GM23338 (cell line): ENCODE measurements at regions not wholly inside any gene's neighbourhood (a gene's known extent, or its start where the extent isn't known, plus 50 kb on each side); places are given as distances from the start of the nearest gene placed in this dataset.

ENCODE experiments used
- ATAC-seq: fragments of 200-7000 bp; cut with Tn5 transposase; 3 replicates; pipeline ENCODE4 v1.9.1; 2020
- DNase-seq: peaks from one replicate; pipeline ENCODE4 v3.0.0-alpha.2; 2015; ENCODE audit warnings: low spot score
- H2AFZ ChIP-seq: fragments of 200-600 bp; sonication (generic); 2 replicates; pipeline ENCODE4 v1.8.0; 2016; ENCODE audit warnings: antibody characterized with exemption, mild to moderate bottlenecking, moderate library complexity
- H3F3A ChIP-seq: fragments of 200-600 bp; sonication (generic); replicated peaks from 2 replicates; pipeline ENCODE4 v1.8.0; 2017; ENCODE audit warnings: antibody characterized with exemption, mixed run types, low read depth
- H3K27ac ChIP-seq: fragments of 200-600 bp; sonication (generic); 2 replicates; pipeline ENCODE4 v1.6.1; 2016; ENCODE audit warnings: low read depth
- H3K27me3 ChIP-seq: fragments of 200-600 bp; sonication (generic); 2 replicates; pipeline ENCODE4 v1.8.0; 2016; ENCODE audit warnings: mild to moderate bottlenecking, mixed run types, moderate library complexity; ENCODE audit not compliant: insufficient read depth
- H3K36me3 ChIP-seq: fragments of 200-600 bp; sonication (generic); 2 replicates; pipeline ENCODE4 v1.8.0; 2016; ENCODE audit warnings: mild to moderate bottlenecking; ENCODE audit not compliant: insufficient read depth
- H3K4me1 ChIP-seq: fragments of 200-600 bp; sonication (generic); 2 replicates; pipeline ENCODE4 v1.8.0; 2016; ENCODE audit warnings: mild to moderate bottlenecking, moderate library complexity; ENCODE audit not compliant: insufficient read depth
- H3K4me2 ChIP-seq: fragments of 200-600 bp; sonication (generic); 2 replicates; pipeline ENCODE4 v1.7.1; 2017; ENCODE audit warnings: mixed run types
- H3K4me3 ChIP-seq: fragments of 200-600 bp; sonication (generic); 2 replicates; pipeline ENCODE4 v1.6.1; 2016; ENCODE audit warnings: mixed run types
- H3K79me2 ChIP-seq: fragments of 200-600 bp; sonication (generic); replicated peaks from 2 replicates; pipeline ENCODE4 v1.8.0; 2017; ENCODE audit warnings: mild to moderate bottlenecking; ENCODE audit not compliant: insufficient read depth
- H3K9me2 ChIP-seq: fragments of 200-600 bp; sonication (generic); 2 replicates; pipeline ENCODE4 v1.8.0; 2017; ENCODE audit not compliant: insufficient read depth
- H4K20me1 ChIP-seq: fragments of 200-600 bp; sonication (generic); replicated peaks from 2 replicates; pipeline ENCODE4 v1.8.0; 2017; ENCODE audit warnings: mild to moderate bottlenecking; ENCODE audit not compliant: insufficient read depth
- H3K27ac Mint-ChIP-seq: 2 replicates; pipeline ENCODE4 v1.8.0; 2020; ENCODE audit warnings: inconsistent platforms, mild to moderate bottlenecking, moderate library complexity, mixed read lengths
- H3K27me3 Mint-ChIP-seq: 3 replicates; pipeline ENCODE4 v1.8.0; 2022; ENCODE audit warnings: low read depth, mild to moderate bottlenecking, moderate library complexity, mixed read lengths, inconsistent platforms; ENCODE audit not compliant: insufficient read depth, poor library complexity
- H3K36me3 Mint-ChIP-seq: 3 replicates; pipeline ENCODE4 v1.8.0; 2021; ENCODE audit warnings: low read depth, mild to moderate bottlenecking, inconsistent platforms, moderate library complexity, mixed read lengths
- H3K4me1 Mint-ChIP-seq: 3 replicates; pipeline ENCODE4 v1.8.0; 2020; ENCODE audit warnings: mild to moderate bottlenecking, inconsistent platforms, mixed read lengths
- H3K4me3 Mint-ChIP-seq: 3 replicates; pipeline ENCODE4 v1.8.0; 2021; ENCODE audit warnings: moderate library complexity, mild to moderate bottlenecking, inconsistent platforms, mixed read lengths
- H3K9me3 Mint-ChIP-seq: 3 replicates; pipeline ENCODE4 v1.8.0; 2020; ENCODE audit warnings: moderate library complexity, mild to moderate bottlenecking, inconsistent platforms, mixed read lengths
- CREB1 ChIP-seq: fragments of 250-450 bp; sonication (Bioruptor Pico); IDR thresholded peaks from 2 replicates; pipeline ENCODE4 v1.5.0; 2020; ENCODE audit warnings: low read depth, mild to moderate bottlenecking, moderate library complexity
- ETS1 ChIP-seq: IDR thresholded peaks from 2 replicates; pipeline ENCODE4 v1.6.1; 2016; ENCODE audit warnings: antibody characterized with exemption
- EZH2 ChIP-seq: fragments of 200-600 bp; sonication (generic); IDR thresholded peaks from one replicate; pipeline ENCODE4 v1.8.0; 2017; ENCODE audit warnings: antibody characterized with exemption, mild to moderate bottlenecking, low read depth; ENCODE audit not compliant: unreplicated experiment
- EZH2phosphoT487 ChIP-seq: fragments of 200-600 bp; sonication (generic); IDR thresholded peaks from one replicate; pipeline ENCODE4 v1.8.1; 2018; ENCODE audit warnings: antibody characterized with exemption; ENCODE audit not compliant: unreplicated experiment
- NANOG ChIP-seq: IDR thresholded peaks from 2 replicates; pipeline ENCODE4 v1.6.1; 2016; ENCODE audit warnings: antibody characterized with exemption, borderline replicate concordance
- POLR2AphosphoS5 ChIP-seq: IDR thresholded peaks from 2 replicates; pipeline ENCODE4 v1.6.1; 2016; ENCODE audit warnings: antibody characterized with exemption, low read depth
- ZNF114 ChIP-seq: fragments of 250-450 bp; sonication (Bioruptor Pico); IDR thresholded peaks from 2 replicates; pipeline ENCODE4 v1.5.0; 2020; ENCODE audit warnings: mild to moderate bottlenecking, moderate library complexity
- ZNF331 ChIP-seq: fragments of 250-450 bp; sonication (Bioruptor Pico); IDR thresholded peaks from 2 replicates; pipeline ENCODE4 v1.5.0; 2020; ENCODE audit warnings: low read depth, mild to moderate bottlenecking, moderate library complexity
- ZNF462 ChIP-seq: fragments of 250-450 bp; sonication (Bioruptor Pico); IDR thresholded peaks from 2 replicates; pipeline ENCODE4 v1.5.0; 2020; ENCODE audit warnings: mild to moderate bottlenecking, moderate library complexity
- TF ChIP-seq, protein P1 (sequence below), 2 experiments: fragments of 200-600 bp in 1 of 2; sonication (generic) in 1 of 2; conservative IDR thresholded peaks; 2 replicates each; pipeline versions ENCODE4 v1.5.1 to v1.6.1; 2016 to 2017; ENCODE audit warnings: antibody characterized with exemption in 2 of 2, low read depth in 2 of 2, mild to moderate bottlenecking in 2 of 2, moderate library complexity in 1 of 2

DNA sequence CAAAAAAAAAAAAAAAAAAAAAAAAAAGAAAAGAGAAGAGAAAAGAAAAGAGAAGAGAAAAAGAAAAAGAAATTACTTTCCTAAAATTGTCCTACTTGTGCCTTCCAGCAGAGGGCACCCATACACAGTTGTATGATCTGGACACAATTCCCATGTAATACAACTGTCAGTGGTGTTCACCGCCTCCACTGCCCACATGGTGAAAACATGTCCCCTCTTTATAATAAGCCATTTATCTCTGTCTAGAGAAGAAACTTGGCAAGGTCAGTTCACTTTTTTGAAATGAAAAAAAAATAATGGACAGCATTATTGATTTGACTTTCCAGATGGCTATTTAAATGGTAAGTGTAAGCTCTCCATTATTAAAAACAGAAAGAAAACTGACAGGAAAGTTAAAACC, 459.4 kb downstream of the GBE1 start:
- H3F3A ChIP-seq = no peaks in the 10 kb centered on the region
- Mint-ChIP-seq H3K4me1 (no peaks in the 10 kb centered on the region), H3K27me3 (no peaks in the 10 kb centered on the region), H3K4me3 (no peak overlapping the region), H3K27ac (no peak overlapping the region), H3K9me3 (no peaks in the 10 kb centered on the region), H3K36me3 (no peaks in the 10 kb centered on the region)
- H4K20me1 ChIP-seq = no peaks in the 10 kb centered on the region
- DNase-seq (peak; percentile 65), ATAC-seq (peak; percentile 71)
- H3K79me2 ChIP-seq = no peaks in the 10 kb centered on the region
- no peaks in the 10 kb centered on the region for H3K27me3 ChIP-seq
- H3K36me3 ChIP-seq = no peaks in the 10 kb centered on the region
- H3K4me1 ChIP-seq = no peaks in the 10 kb centered on the region
- no peak overlapping the region for H2AFZ ChIP-seq
- H3K4me2 ChIP-seq = no peak overlapping the region
- no peak overlapping the region for H3K4me3 ChIP-seq
- no peak overlapping the region for H3K27ac ChIP-seq
- no peak for TF ChIP-seq EZH2
- TF ChIP-seq, protein P1, sequence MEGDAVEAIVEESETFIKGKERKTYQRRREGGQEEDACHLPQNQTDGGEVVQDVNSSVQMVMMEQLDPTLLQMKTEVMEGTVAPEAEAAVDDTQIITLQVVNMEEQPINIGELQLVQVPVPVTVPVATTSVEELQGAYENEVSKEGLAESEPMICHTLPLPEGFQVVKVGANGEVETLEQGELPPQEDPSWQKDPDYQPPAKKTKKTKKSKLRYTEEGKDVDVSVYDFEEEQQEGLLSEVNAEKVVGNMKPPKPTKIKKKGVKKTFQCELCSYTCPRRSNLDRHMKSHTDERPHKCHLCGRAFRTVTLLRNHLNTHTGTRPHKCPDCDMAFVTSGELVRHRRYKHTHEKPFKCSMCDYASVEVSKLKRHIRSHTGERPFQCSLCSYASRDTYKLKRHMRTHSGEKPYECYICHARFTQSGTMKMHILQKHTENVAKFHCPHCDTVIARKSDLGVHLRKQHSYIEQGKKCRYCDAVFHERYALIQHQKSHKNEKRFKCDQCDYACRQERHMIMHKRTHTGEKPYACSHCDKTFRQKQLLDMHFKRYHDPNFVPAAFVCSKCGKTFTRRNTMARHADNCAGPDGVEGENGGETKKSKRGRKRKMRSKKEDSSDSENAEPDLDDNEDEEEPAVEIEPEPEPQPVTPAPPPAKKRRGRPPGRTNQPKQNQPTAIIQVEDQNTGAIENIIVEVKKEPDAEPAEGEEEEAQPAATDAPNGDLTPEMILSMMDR (conservative IDR thresholded peaks at IDR 0.05; ENCODE audit: low read depth in 2 of 2) = peak; percentile 73 to 74
- no peaks in the 10 kb centered on the region for H3K9me2 ChIP-seq

GRCh38 chr3:81301230-81301629, 460.2 kb downstream of the GBE1 start:
- Histone ChIP-seq H3K4me3 (no peak overlapping the region), H4K20me1 (no peaks in the 10 kb centered on the region), H3K4me2 (no peak overlapping the region), H3K27me3 (no peaks in the 10 kb centered on the region), H3K27ac (no peak overlapping the region), H3K36me3 (no peaks in the 10 kb centered on the region), H2AFZ (no peak overlapping the region), H3F3A (no peaks in the 10 kb centered on the region), H3K9me2 (no peaks in the 10 kb centered on the region), H3K4me1 (no peaks in the 10 kb centered on the region), H3K79me2 (no peaks in the 10 kb centered on the region)
- ATAC-seq = no peak
- Mint-ChIP-seq H3K27ac (no peak overlapping the region), H3K9me3 (no peaks in the 10 kb centered on the region), H3K4me1 (no peaks in the 10 kb centered on the region), H3K4me3 (no peak overlapping the region), H3K36me3 (no peaks in the 10 kb centered on the region), H3K27me3 (no peaks in the 10 kb centered on the region)
- no peak for TF ChIP-seq POLR2AphosphoS5
- no peak for TF ChIP-seq EZH2phosphoT487
- no peak for TF ChIP-seq CREB1
- no peak for TF ChIP-seq ZNF331 (CRISPR knock-in tag)
- TF ChIP-seq ZNF114 = no peak
- TF ChIP-seq ETS1 = no peak
- no peak for TF ChIP-seq EZH2
- TF ChIP-seq NANOG = no peak
- TF ChIP-seq ZNF462 (CRISPR knock-in tag) = no peak
- DNase-seq = no peak
